H1 (cell line): ENCODE measurements at regions not wholly inside any gene's neighbourhood (a gene's known extent, or its start where the extent isn't known, plus 50 kb on each side); places are given as distances from the start of the nearest gene placed in this dataset.

Experiments used
- CTCF ChIA-PET: fragments of 300-600 bp; sonication (Branson Sonifier 250); formaldehyde crosslinking; loops from one replicate; lab custom pipeline; 2021; ENCODE audit not compliant: partially characterized antibody; lab: Charles Lee
- POLR2A ChIA-PET: fragments of 300-600 bp; sonication (Branson Sonifier 250); formaldehyde crosslinking; loops from one replicate; lab custom pipeline; 2021; ENCODE audit warnings: inconsistent platforms; ENCODE audit not compliant: partially characterized antibody; lab: Charles Lee
- DNase-seq, 2 experiments: peaks; one replicate each; pipeline versions ENCODE4 v3.0.0 to v3.0.0-alpha.2; 2010 to 2022; ENCODE audit warnings: low spot score in 2 of 2, low read depth in 1 of 2, mixed read lengths in 1 of 2
- FAIRE-seq: peaks from 2 replicates; lab custom pipeline; 2011; peaks lifted over from hg19 to GRCh38; lab: Jason Lieb, UNC
- H2AFZ ChIP-seq: 2 replicates; pipeline ENCODE4 v1.8.1; 2012; ENCODE audit warnings: low read length, inconsistent platforms
- H2AK5ac ChIP-seq: 2 replicates; pipeline ENCODE4 v1.6.1; 2013; ENCODE audit warnings: low read depth, low read length
- H2BK120ac ChIP-seq: replicated peaks from 2 replicates; pipeline ENCODE3; 2013; ENCODE audit warnings: low read depth, low read length, inconsistent platforms
- H2BK12ac ChIP-seq: 2 replicates; pipeline ENCODE4 v1.6.1; 2013; ENCODE audit warnings: low read depth, low read length
- H2BK15ac ChIP-seq: 2 replicates; pipeline ENCODE4 v1.6.1; 2013; ENCODE audit warnings: low read length
- H2BK20ac ChIP-seq: 2 replicates; pipeline ENCODE4 v1.6.1; 2013; ENCODE audit warnings: low read length
- H2BK5ac ChIP-seq: 2 replicates; pipeline ENCODE4 v1.6.1; 2013; ENCODE audit warnings: low read depth, low read length
- H3K14ac ChIP-seq: 2 replicates; pipeline ENCODE4 v1.6.1; 2013; ENCODE audit warnings: inconsistent platforms; ENCODE audit not compliant: insufficient read length
- H3K18ac ChIP-seq: 2 replicates; pipeline ENCODE4 v1.6.1; 2013; ENCODE audit warnings: low read length; ENCODE audit errors: extremely low read depth
- H3K23ac ChIP-seq: 2 replicates; pipeline ENCODE4 v1.6.1; 2013; ENCODE audit warnings: inconsistent platforms; ENCODE audit not compliant: insufficient read length
- H3K23me2 ChIP-seq: 2 replicates; pipeline ENCODE4 v1.6.1; 2013; ENCODE audit warnings: low read depth, low read length
- H3K27ac ChIP-seq: 2 replicates; pipeline ENCODE4 v1.6.1; 2011; ENCODE audit warnings: low read depth, low read length, inconsistent platforms
- H3K27me3 ChIP-seq, 4 experiments: replicated peaks in 1 of 4; 1 replicate in 1 of 4; 2 replicates in 3 of 4; pipeline versions ENCODE4 v1.6.1 to v1.8.1; 2011 to 2013; ENCODE audit warnings: low read length in 3 of 4, mild to moderate bottlenecking in 3 of 4, inconsistent platforms in 2 of 4, mixed read lengths in 2 of 4, moderate library complexity in 1 of 4; ENCODE audit not compliant: control insufficient read depth in 3 of 4, insufficient read depth in 3 of 4; ENCODE audit errors: extremely low read depth in 1 of 4
- H3K36me3 ChIP-seq, 4 experiments: 2 replicates each; pipeline versions ENCODE4 v1.6.1 to v1.8.1; 2011 to 2013; ENCODE audit warnings: mild to moderate bottlenecking in 4 of 4, low read length in 3 of 4, moderate library complexity in 2 of 4, control low read depth in 1 of 4, inconsistent platforms in 1 of 4; ENCODE audit not compliant: insufficient read depth in 4 of 4, control insufficient read depth in 2 of 4
- H3K4ac ChIP-seq: replicated peaks from 2 replicates; pipeline ENCODE3; 2013; ENCODE audit warnings: low read length, low read depth, mixed read lengths, inconsistent platforms; ENCODE audit not compliant: insufficient read length
- H3K4me1 ChIP-seq, 4 experiments: replicated peaks in 1 of 4; 1 replicate in 1 of 4; 2 replicates in 3 of 4; pipeline versions ENCODE4 v1.6.1 to v1.8.1; 2011 to 2013; ENCODE audit warnings: low read length in 3 of 4, inconsistent platforms in 2 of 4, mixed read lengths in 1 of 4; ENCODE audit not compliant: insufficient read depth in 4 of 4, control insufficient read depth in 3 of 4
- H3K4me2 ChIP-seq, 2 experiments: 2 replicates each; pipeline versions ENCODE4 v1.6.1 to v1.8.1; 2011 to 2013; ENCODE audit warnings: low read depth in 2 of 2, low read length in 2 of 2, control low read depth in 1 of 2, inconsistent platforms in 1 of 2, mild to moderate bottlenecking in 1 of 2; ENCODE audit not compliant: insufficient read depth in 1 of 2
- H3K4me3 ChIP-seq, 4 experiments: fragments of 200-600, 300-600 bp in 1 of 4; sonication (generic), shearing (Covaris generic), sonication (Bioruptor Twin) in 1 of 4; 2 replicates each; pipeline versions ENCODE4 v1.5.1 to v1.8.1; 2011 to 2016; ENCODE audit warnings: low read length in 4 of 4, low read depth in 3 of 4, control low read depth in 2 of 4, inconsistent platforms in 2 of 4, mild to moderate bottlenecking in 2 of 4, mixed read lengths in 1 of 4, moderate library complexity in 1 of 4; ENCODE audit not compliant: insufficient read depth in 2 of 4; ENCODE audit errors: extremely low read depth in 1 of 4
- H3K56ac ChIP-seq: replicated peaks from 2 replicates; pipeline ENCODE3; 2013; ENCODE audit warnings: low read depth, mild to moderate bottlenecking, mixed read lengths, low read length, inconsistent platforms; ENCODE audit not compliant: insufficient read length
- H3K79me1 ChIP-seq: 2 replicates; pipeline ENCODE4 v1.6.1; 2013; ENCODE audit warnings: low read depth, low read length, control low read depth
- H3K79me2 ChIP-seq, 2 experiments: 2 replicates each; pipeline versions ENCODE4 v1.6.1 to v1.8.1; 2012 to 2013; ENCODE audit warnings: low read length in 2 of 2, mild to moderate bottlenecking in 2 of 2, inconsistent platforms in 1 of 2; ENCODE audit not compliant: insufficient read depth in 2 of 2, control insufficient read depth in 1 of 2
- H3K9ac ChIP-seq, 4 experiments: replicated peaks in 1 of 4; 1 replicate in 1 of 4; 2 replicates in 3 of 4; pipeline versions ENCODE4 v1.6.1 to v1.8.1; 2011 to 2013; ENCODE audit warnings: low read depth in 3 of 4, low read length in 3 of 4, control low read depth in 2 of 4, mild to moderate bottlenecking in 2 of 4, moderate library complexity in 2 of 4, inconsistent platforms in 1 of 4; ENCODE audit errors: extremely low read depth in 1 of 4
- H3K9me3 ChIP-seq, 2 experiments: 2 replicates each; pipeline versions ENCODE4 v1.6.1 to v1.8.1; 2012 to 2013; ENCODE audit warnings: mild to moderate bottlenecking in 2 of 2, moderate library complexity in 2 of 2, control low read depth in 1 of 2, inconsistent platforms in 1 of 2, low read depth in 1 of 2, low read length in 1 of 2, mixed read lengths in 1 of 2; ENCODE audit not compliant: insufficient read depth in 2 of 2
- H4K20me1 ChIP-seq, 2 experiments: replicated peaks in 1 of 2; 2 replicates each; pipeline versions ENCODE3 to v1.8.1; 2011 to 2013; ENCODE audit warnings: inconsistent platforms in 2 of 2, low read length in 2 of 2, mild to moderate bottlenecking in 1 of 2; ENCODE audit not compliant: insufficient read depth in 2 of 2, control insufficient read depth in 1 of 2
- H4K5ac ChIP-seq: 2 replicates; pipeline ENCODE4 v1.6.1; 2013; ENCODE audit warnings: low read length, low read depth, mixed read lengths, inconsistent platforms; ENCODE audit not compliant: insufficient read length
- H4K8ac ChIP-seq: 2 replicates; pipeline ENCODE4 v1.8.0; 2013; ENCODE audit warnings: mild to moderate bottlenecking, moderate library complexity, low read length, inconsistent platforms; ENCODE audit not compliant: insufficient read depth; ENCODE audit errors: extremely low read depth
- H4K91ac ChIP-seq: replicated peaks from 2 replicates; pipeline ENCODE3; 2013; ENCODE audit warnings: low read length, mixed read lengths, inconsistent platforms; ENCODE audit not compliant: insufficient read length
- BCL11A ChIP-seq, 2 experiments: IDR thresholded peaks; one replicate each; pipeline ENCODE4 v1.6.1; 2011; ENCODE audit warnings: low read depth in 2 of 2, low read length in 2 of 2, mild to moderate bottlenecking in 2 of 2
- JUND ChIP-seq: IDR thresholded peaks from 2 replicates; pipeline ENCODE4 v1.6.1; 2011; ENCODE audit warnings: mild to moderate bottlenecking, improper control_type of control experiment, low read length
- SP1 ChIP-seq: IDR thresholded peaks from 2 replicates; pipeline ENCODE4 v1.6.1; 2011; ENCODE audit warnings: low read depth, low read length
- SUZ12 ChIP-seq: fragments of 200-600 bp; sonication (generic); IDR thresholded peaks from 2 replicates; pipeline ENCODE4 v1.6.1; 2012; ENCODE audit warnings: mild to moderate bottlenecking, inconsistent platforms, low read length, moderate library complexity, mixed read lengths
- TEAD4 ChIP-seq: IDR thresholded peaks from 2 replicates; pipeline ENCODE4 v1.6.1; 2012; ENCODE audit warnings: low read depth, low read length, inconsistent platforms, mixed read lengths
- WGBS, 2 experiments: shearing (Covaris generic) in 1 of 2; methylation state at CpG; one replicate each; pipeline versions ENCODE4 v1.1.6 to v1.1.7; 2013 to 2015; ENCODE audit warnings: low lambda C conversion rate in 2 of 2, mixed read lengths in 2 of 2, inconsistent platforms in 1 of 2, low coverage in 1 of 2, missing lambda C conversion rate in 1 of 2; ENCODE audit not compliant: insufficient replicate concordance in 2 of 2, insufficient coverage in 1 of 2, insufficient read length in 1 of 2; ENCODE audit errors: extremely low coverage in 1 of 2, missing lambda C conversion rate in 1 of 2; 5-methylcytosine and 5-hydroxymethylcytosine counted together

DNA sequence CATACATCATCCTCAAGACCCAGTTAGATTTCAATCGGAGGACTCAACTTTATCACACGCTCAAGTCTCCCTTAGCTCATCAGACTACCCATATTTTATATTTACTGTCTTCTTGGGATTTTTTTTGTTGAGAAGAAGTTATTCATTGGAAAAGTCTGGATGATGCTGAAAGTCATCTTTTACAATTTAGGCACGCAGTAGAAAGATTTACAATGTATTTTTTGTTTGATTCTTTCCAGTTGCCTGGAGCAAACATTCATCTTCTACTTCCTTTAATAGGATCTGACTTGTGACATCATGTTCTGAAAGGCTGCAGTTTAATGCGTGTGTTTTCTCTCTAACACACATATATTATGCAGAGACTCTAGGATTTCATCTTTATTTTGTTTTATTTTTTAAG lies 235.7 kb downstream of the DOK5 start:
- Histone ChIP-seq H3K9me3 (no peaks in the 10 kb centered on the region), H2BK15ac (no peak overlapping the region), H4K91ac (no peak overlapping the region), H4K8ac (no peak overlapping the region), H3K4ac (no peak overlapping the region), H3K27me3 (no peaks in the 10 kb centered on the region), H2BK120ac (no peak overlapping the region), H3K23ac (no peak overlapping the region), H3K27ac (no peak overlapping the region), H3K4me3 (no peak overlapping the region), H3K79me2 (no peaks in the 10 kb centered on the region), H3K18ac (no peak overlapping the region), H2BK5ac (no peak overlapping the region), H3K4me2 (no peak overlapping the region), H3K36me3 (no peaks in the 10 kb centered on the region), H3K9ac (no peak overlapping the region), H2BK20ac (no peak overlapping the region), H3K23me2 (no peaks in the 10 kb centered on the region), H2AFZ (no peak overlapping the region), H2AK5ac (no peak overlapping the region), H3K14ac (no peak overlapping the region), H4K20me1 (no peaks in the 10 kb centered on the region), H3K4me1 (no peaks in the 10 kb centered on the region), H4K5ac (no peak overlapping the region), H3K79me1 (no peaks in the 10 kb centered on the region), H3K56ac (no peak overlapping the region), H2BK12ac (no peak overlapping the region)
- CTCF ChIA-PET, result no interaction called here
- POLR2A ChIA-PET, result no interaction called here
- 95% methylated on average over 4 of the region's 4 CpGs; no CpG with 5 or more reads in 1 of the 2 experiments for WGBS, 2 experiments
- DNase-seq (no peak), FAIRE-seq (no peak)
- TF ChIP-seq SUZ12, result no peak
- no peak for TF ChIP-seq SP1
- TF ChIP-seq JUND, result no peak
- no peak for TF ChIP-seq BCL11A (IDR thresholded peaks at IDR 0.05; ENCODE audit: low read depth in 2 of 2, low read length in 2 of 2)
- no peak for TF ChIP-seq TEAD4
